HCT116 (cell line): ENCODE measurements at regions not wholly inside any gene's neighbourhood (a gene's known extent, or its start where the extent isn't known, plus 50 kb on each side); places are given as distances from the start of the nearest gene placed in this dataset.

Experiments
- CEBPB ChIP-seq: IDR thresholded peaks from 2 replicates; pipeline ENCODE4 v1.6.1; 2012; ENCODE audit warnings: low read depth
- CTCF ChIP-seq, 3 experiments: fragments of 200-600 bp in 1 of 3; sonication (generic) in 1 of 3; IDR thresholded peaks in 2 of 3; conservative IDR thresholded peaks in 1 of 3; 2 replicates each; pipeline ENCODE4 v1.5.1; 2012 to 2017; ENCODE audit warnings: low read depth in 2 of 3, low read length in 2 of 3, antibody characterized with exemption in 1 of 3, borderline replicate concordance in 1 of 3, control low read depth in 1 of 3, mild to moderate bottlenecking in 1 of 3, mixed read lengths in 1 of 3, mixed run types in 1 of 3, moderate library complexity in 1 of 3; ENCODE audit not compliant: insufficient read depth in 1 of 3
- EZH2 ChIP-seq: fragments of 200-600 bp; sonication (generic); IDR thresholded peaks from 2 replicates; pipeline ENCODE4 v1.6.1; 2017; ENCODE audit warnings: antibody characterized with exemption, mixed run types
- JUND ChIP-seq: IDR thresholded peaks from 2 replicates; pipeline ENCODE4 v1.6.1; 2012
- POLR2AphosphoS5 ChIP-seq: IDR thresholded peaks from 2 replicates; pipeline ENCODE4 v1.6.1; 2011; ENCODE audit warnings: mild to moderate bottlenecking, low read depth, low read length, moderate library complexity
- RAD21 ChIP-seq: IDR thresholded peaks from 2 replicates; pipeline ENCODE4 v1.6.1; 2012; ENCODE audit warnings: low read depth, mild to moderate bottlenecking
- REST ChIP-seq: IDR thresholded peaks from 2 replicates; pipeline ENCODE4 v1.6.1; 2012; ENCODE audit warnings: low read depth
- SRF ChIP-seq: IDR thresholded peaks from 2 replicates; pipeline ENCODE4 v1.6.1; 2012; ENCODE audit warnings: low read depth
- ZBTB33 ChIP-seq: IDR thresholded peaks from 2 replicates; pipeline ENCODE4 v1.6.1; 2011; ENCODE audit warnings: mild to moderate bottlenecking, low read length, moderate library complexity; ENCODE audit not compliant: insufficient replicate concordance; ENCODE audit errors: extremely low read depth

GRCh38 chr6:159113223-159113622 is 56.0 kb upstream of the FNDC1 start:
- no peak for TF ChIP-seq ZBTB33
- TF ChIP-seq EZH2, result no peak
- no peak for TF ChIP-seq SRF
- TF ChIP-seq JUND, result no peak
- TF ChIP-seq CTCF (IDR thresholded peaks at IDR 0.05 in 2 of 3, conservative IDR thresholded peaks at IDR 0.05 in 1 of 3; ENCODE audit: borderline replicate concordance in 1 of 3, insufficient read depth in 1 of 3, low read depth in 2 of 3, low read length in 2 of 3), result no peak
- TF ChIP-seq POLR2AphosphoS5, result no peak
- no peak for TF ChIP-seq RAD21
- no peak for TF ChIP-seq CEBPB
- TF ChIP-seq REST, result no peak
